Transverse colon (tissue), 4 donors: ENCODE measurements at regions not wholly inside any gene's neighbourhood (a gene's known extent, or its start where the extent isn't known, plus 50 kb on each side); places are given as distances from the start of the nearest gene placed in this dataset.
"Not testable (repeated sequence)": the region's sequence is repeated elsewhere in the genome, so short reads cannot be mapped to it uniquely, and the experiment has no call there.

ENCODE experiments used
- DNase-seq: peaks from one replicate; pipeline ENCODE4 v3.0.0-alpha.2; 2019
- H3K27ac ChIP-seq, 4 donors: fragments of 200-600 bp; sonication (generic); 2 replicates each; pipeline ENCODE4 v1.5.1; 2016 to 2018; ENCODE audit warnings: inconsistent platforms in 4 of 4
- H3K27me3 ChIP-seq: fragments of 200-600 bp; sonication (generic); 2 replicates; pipeline ENCODE4 v1.5.1; 2017; ENCODE audit warnings: inconsistent platforms
- H3K36me3 ChIP-seq, 4 donors: fragments of 200-600 bp; sonication (generic); 2 replicates each; pipeline ENCODE4 v1.5.1; 2017 to 2019; ENCODE audit warnings: inconsistent platforms in 4 of 4
- H3K4me1 ChIP-seq, 4 donors: fragments of 200-600 bp; sonication (generic); 2 replicates each; pipeline ENCODE4 v1.5.1; 2017 to 2020; ENCODE audit warnings: inconsistent platforms in 4 of 4
- H3K4me3 ChIP-seq, 4 donors: fragments of 200-600 bp; sonication (generic); 1 replicate in 1 of 4; 2 replicates in 3 of 4; pipeline versions ENCODE4 v1.5.1 to v1.6.1; 2017 to 2019; ENCODE audit warnings: inconsistent platforms in 4 of 4
- H3K9me3 ChIP-seq, 2 donors: fragments of 200-600 bp; sonication (generic); 2 replicates each; pipeline ENCODE4 v1.5.1; 2017 to 2019; ENCODE audit warnings: inconsistent platforms in 2 of 2
- EP300 ChIP-seq: sonication (generic); formaldehyde crosslinking; IDR thresholded peaks from one replicate; pipeline ENCODE4 v1.6.1; 2017; ENCODE audit warnings: antibody characterized with exemption, low read depth
- POLR2A ChIP-seq: fragments of 450-650 bp; IDR thresholded peaks from one replicate; pipeline ENCODE4 v1.6.1; 2016; ENCODE audit warnings: antibody characterized with exemption, mild to moderate bottlenecking, moderate library complexity
- POLR2AphosphoS5 ChIP-seq, 3 donors: sonication (generic); formaldehyde crosslinking; IDR thresholded peaks; one replicate each; pipeline ENCODE4 v1.6.1; 2016; ENCODE audit warnings: antibody characterized with exemption in 3 of 3
- WGBS, 2 donors: methylation state at CpG; one replicate each; pipeline ENCODE4 v1.1.5; 2018; ENCODE audit warnings: low coverage in 1 of 2; 5-methylcytosine and 5-hydroxymethylcytosine counted together
- in situ Hi-C, 4 donors: fragments of 200-750 bp; cut with MboI; loops; one replicate each; pipeline versions ENCODE4 v1.15.0 to v1.15.1; 2017; ENCODE audit warnings: low sequenced_read_pairs in 3 of 4, low pct_ligation_motif_present in 1 of 4, low pct_unique_long_range_greater_than_20kb in 1 of 4
- intact Hi-C: fragments of 100-400 bp; cut with DNase I; formaldehyde crosslinking; loops from one replicate; pipeline ENCODE4 v1.15.1; 2023; ENCODE audit warnings: low total_unique reads
- TF ChIP-seq, protein P1 (sequence below), 5 experiments: fragments of 200-600 bp in 3 of 5; fragments of 450-650 bp in 2 of 5; sonication (generic) in 3 of 5; IDR thresholded peaks; 1 replicate in 2 of 5; 2 replicates in 3 of 5; pipeline ENCODE4 v1.5.1; 2016 to 2017; ENCODE audit warnings: antibody characterized with exemption in 5 of 5, inconsistent platforms in 3 of 5, mild to moderate bottlenecking in 2 of 5, moderate library complexity in 1 of 5

DNA sequence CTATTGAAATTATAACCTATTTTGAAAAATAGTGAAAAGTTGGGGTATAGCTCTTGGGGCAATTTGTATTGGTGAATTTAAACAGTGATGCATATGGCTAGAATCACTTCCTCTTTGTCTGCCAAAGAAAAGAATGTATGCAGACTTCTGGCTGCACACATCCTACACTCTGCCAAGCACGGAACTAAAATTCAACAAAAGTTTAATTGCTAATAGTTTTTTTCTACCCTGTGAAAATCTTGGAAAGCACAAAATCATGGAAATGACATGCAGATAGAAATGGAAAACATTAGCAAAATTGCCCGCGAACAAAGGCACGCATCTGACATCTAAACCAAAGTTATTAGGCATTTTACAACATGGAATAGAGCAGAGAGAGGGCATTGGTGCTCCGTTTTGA, 106.4 kb upstream of the PDE10A start:
- Histone ChIP-seq H3K27ac (no peak overlapping the region), H3K4me1 (no peaks in the 10 kb centered on the region), H3K36me3 (no peaks in the 10 kb centered on the region), H3K4me3 (no peak overlapping the region), H3K27me3 (no peaks in the 10 kb centered on the region), H3K9me3 (no peaks in the 10 kb centered on the region)
- intact Hi-C loops (no loop called here), in situ Hi-C loops (no loop called here)
- TF ChIP-seq, protein P1, sequence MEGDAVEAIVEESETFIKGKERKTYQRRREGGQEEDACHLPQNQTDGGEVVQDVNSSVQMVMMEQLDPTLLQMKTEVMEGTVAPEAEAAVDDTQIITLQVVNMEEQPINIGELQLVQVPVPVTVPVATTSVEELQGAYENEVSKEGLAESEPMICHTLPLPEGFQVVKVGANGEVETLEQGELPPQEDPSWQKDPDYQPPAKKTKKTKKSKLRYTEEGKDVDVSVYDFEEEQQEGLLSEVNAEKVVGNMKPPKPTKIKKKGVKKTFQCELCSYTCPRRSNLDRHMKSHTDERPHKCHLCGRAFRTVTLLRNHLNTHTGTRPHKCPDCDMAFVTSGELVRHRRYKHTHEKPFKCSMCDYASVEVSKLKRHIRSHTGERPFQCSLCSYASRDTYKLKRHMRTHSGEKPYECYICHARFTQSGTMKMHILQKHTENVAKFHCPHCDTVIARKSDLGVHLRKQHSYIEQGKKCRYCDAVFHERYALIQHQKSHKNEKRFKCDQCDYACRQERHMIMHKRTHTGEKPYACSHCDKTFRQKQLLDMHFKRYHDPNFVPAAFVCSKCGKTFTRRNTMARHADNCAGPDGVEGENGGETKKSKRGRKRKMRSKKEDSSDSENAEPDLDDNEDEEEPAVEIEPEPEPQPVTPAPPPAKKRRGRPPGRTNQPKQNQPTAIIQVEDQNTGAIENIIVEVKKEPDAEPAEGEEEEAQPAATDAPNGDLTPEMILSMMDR (IDR thresholded peaks at IDR 0.05): no peak
- TF ChIP-seq EP300 (no peak), POLR2AphosphoS5 (IDR thresholded peaks at IDR 0.05) (no peak), POLR2A (no peak)
- WGBS, 2 donors: 54 to 64% methylated on average over 3 to 5 of the region's 5 CpGs
- DNase-seq: no peak

DNA sequence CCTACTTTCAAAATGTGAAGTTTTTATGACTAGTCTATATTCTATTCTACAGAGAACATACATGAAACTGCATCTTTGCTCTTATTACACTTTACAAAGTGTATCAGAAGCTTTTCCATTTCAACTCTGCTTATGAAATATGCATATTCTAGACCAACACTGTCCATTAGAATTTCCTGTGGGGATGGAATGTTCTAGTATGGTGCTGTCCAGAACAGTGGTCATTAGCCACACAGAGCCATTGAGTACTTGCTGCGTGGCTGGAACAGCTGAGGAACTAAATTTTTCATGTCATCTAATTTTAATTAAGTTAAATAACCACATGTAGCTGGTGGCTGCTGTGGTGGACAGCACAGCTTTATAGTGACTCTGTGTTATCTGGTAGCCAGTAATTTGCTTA, 105.9 kb upstream of the PDE10A start:
- Histone ChIP-seq H3K36me3 (no peaks in the 10 kb centered on the region), H3K4me1 (no peaks in the 10 kb centered on the region), H3K9me3 (no peaks in the 10 kb centered on the region), H3K4me3 (no peak overlapping the region), H3K27ac (no peak overlapping the region), H3K27me3 (no peaks in the 10 kb centered on the region)
- DNase-seq: no peak
- WGBS, 2 donors: 75 to 83% methylated on average over 1 of the region's 1 CpG
- in situ Hi-C loops (no loop called here), intact Hi-C loops (no loop called here)
- no peak for TF ChIP-seq EP300
- TF ChIP-seq, protein P1 (IDR thresholded peaks at IDR 0.05): no peak
- TF ChIP-seq POLR2A: no peak
- no peak for TF ChIP-seq POLR2AphosphoS5 (IDR thresholded peaks at IDR 0.05)

DNA sequence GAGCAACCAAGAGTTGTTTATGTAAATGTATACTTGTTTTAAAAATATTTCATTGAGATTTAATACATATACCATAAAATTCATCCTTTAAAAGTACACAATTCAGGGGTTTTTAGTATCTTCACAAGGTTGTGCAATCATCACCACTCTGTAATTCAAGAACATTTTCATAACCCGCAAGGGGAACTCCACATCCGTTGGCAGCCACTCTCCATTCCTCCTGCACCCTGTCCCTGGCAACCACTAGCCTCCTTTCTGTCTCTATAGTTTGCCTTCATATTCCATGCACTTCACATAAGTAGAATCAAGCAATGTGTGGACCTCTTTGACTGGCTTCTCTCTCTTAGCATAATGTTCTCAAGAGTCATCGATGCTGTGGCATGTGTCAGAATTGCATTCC, 104.2 kb upstream of the PDE10A start:
- Histone ChIP-seq H3K27ac (no peak overlapping the region), H3K36me3 (no peaks in the 10 kb centered on the region), H3K9me3 (peaks cover 0 to 3% of the 10 kb centered on the region in 2 donors), H3K27me3 (no peaks in the 10 kb centered on the region), H3K4me3 (no peak overlapping the region), H3K4me1 (no peaks in the 10 kb centered on the region)
- intact Hi-C loops: no loop called here
- no peak for TF ChIP-seq POLR2AphosphoS5 (IDR thresholded peaks at IDR 0.05)
- 85 to 86% methylated on average over 3 of the region's 3 CpGs for WGBS, 2 donors
- no peak for DNase-seq
- in situ Hi-C loops: no loop called here

DNA sequence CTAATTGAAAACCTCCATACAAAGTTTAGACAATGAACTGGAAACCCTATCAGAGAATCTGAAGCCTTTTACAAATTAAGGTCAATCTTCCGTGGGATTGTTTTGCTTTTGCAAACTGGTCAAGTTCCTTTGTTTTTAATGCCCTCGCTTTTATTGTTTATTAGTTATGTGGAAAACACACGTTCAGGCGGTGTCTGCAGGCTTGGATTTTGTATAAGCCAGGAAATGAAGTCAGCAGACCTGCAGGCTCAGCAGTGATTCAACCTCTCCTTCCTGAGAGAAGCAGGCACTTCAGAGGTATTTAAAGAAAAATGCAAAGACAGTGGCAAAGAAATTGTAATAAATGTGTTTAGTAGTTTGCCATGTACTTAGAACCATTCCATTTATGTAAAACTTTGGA, 103.4 kb upstream of the PDE10A start:
- TF ChIP-seq POLR2AphosphoS5 (IDR thresholded peaks at IDR 0.05) (no peak), POLR2A (no peak), EP300 (no peak)
- TF ChIP-seq, protein P1 (IDR thresholded peaks at IDR 0.05): no peak
- no peaks in the 10 kb centered on the region for H3K4me1 ChIP-seq
- H3K27ac ChIP-seq: no peak overlapping the region
- H3K4me3 ChIP-seq: no peak overlapping the region
- DNase-seq: no peak
- intact Hi-C loops: no loop called here
- in situ Hi-C loops: no loop called here
- peaks cover 0 to 5% of the 10 kb centered on the region in 2 donors for H3K9me3 ChIP-seq
- H3K27me3 ChIP-seq: no peaks in the 10 kb centered on the region
- no peaks in the 10 kb centered on the region for H3K36me3 ChIP-seq
- 32 to 35% methylated on average over 4 of the region's 4 CpGs for WGBS, 2 donors

DNA sequence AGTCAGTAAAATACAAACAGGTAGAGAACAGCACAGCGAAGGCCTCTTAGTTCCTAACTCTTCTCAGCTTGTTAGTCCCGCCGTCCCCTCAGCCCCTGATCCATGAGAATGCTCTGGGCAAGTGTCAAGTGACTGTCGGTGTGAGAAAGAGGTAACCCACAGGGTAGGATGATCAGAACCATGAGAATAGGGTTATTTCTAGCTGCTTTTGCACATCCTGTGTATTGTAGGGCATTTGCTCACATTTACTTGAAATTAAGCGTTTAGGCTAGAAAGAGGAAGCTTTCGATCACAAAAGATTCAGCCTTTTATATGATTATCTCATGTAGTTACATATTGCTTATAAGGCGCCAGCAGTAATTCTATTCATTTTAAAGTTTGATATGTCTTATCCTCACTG, 103.0 kb upstream of the PDE10A start:
- no peaks in the 10 kb centered on the region for H3K27me3 ChIP-seq
- WGBS, 2 donors: 81 to 83% methylated on average over 7 of the region's 7 CpGs
- H3K36me3 ChIP-seq: no peaks in the 10 kb centered on the region
- no peak for TF ChIP-seq POLR2AphosphoS5 (IDR thresholded peaks at IDR 0.05)
- TF ChIP-seq, protein P1 (IDR thresholded peaks at IDR 0.05): no peak
- TF ChIP-seq POLR2A: no peak
- no peak for TF ChIP-seq EP300
- no peak overlapping the region for H3K4me3 ChIP-seq
- intact Hi-C loops: no loop called here
- no peaks in the 10 kb centered on the region for H3K4me1 ChIP-seq
- in situ Hi-C loops: no loop called here
- DNase-seq: no peak
- no peak overlapping the region for H3K27ac ChIP-seq
- H3K9me3 ChIP-seq: peaks cover 0 to 5% of the 10 kb centered on the region in 2 donors

DNA sequence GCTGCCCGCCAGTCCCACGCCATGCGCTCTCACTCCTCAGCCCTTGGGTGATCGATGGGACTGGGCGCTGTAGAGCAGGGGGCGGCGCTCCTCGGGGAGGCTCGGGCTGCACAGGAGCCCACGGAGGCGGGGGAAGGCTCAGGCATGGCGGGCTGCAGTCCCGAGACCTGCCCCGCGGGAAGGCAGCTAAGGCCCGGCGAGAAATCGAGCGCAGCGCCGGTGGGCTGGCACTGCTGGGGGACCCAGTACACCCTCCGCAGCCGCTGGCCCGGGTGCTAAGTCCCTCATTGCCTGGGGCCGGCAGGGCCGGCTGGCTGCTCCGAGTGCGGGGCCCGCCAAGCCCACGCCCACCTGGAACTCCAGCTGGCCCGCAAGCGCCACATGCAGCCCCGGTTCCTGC, 102.2 kb upstream of the PDE10A start:
- H3K27me3 ChIP-seq, in situ Hi-C loops, H3K27ac ChIP-seq, DNase-seq, H3K4me3 ChIP-seq, H3K9me3 ChIP-seq, intact Hi-C loops, H3K36me3 ChIP-seq, H3K4me1 ChIP-seq: not testable (repeated sequence)
- 94% methylated on average over 14 of the region's 33 CpGs; no CpG with 5 or more reads in 1 of the 2 donors for WGBS, 2 donors
